T follicular helper cell (primary cell): ENCODE measurements at regions not wholly inside any gene's neighbourhood (a gene's known extent, or its start where the extent isn't known, plus 50 kb on each side); places are given as distances from the start of the nearest gene placed in this dataset.

ENCODE experiments used
- DNase-seq: peaks from one replicate; pipeline ENCODE4 v3.0.0-alpha.2; 2020; ENCODE audit warnings: low read depth

- DNase-seq, result peak; percentile 22
These were observed 120.9 kb downstream of the SAMMSON start for GRCh38 chr3:70120357-70120966.

- no peak for DNase-seq
These were observed 127.7 kb downstream of the SAMMSON start for GRCh38 chr3:70127192-70127591.

DNA sequence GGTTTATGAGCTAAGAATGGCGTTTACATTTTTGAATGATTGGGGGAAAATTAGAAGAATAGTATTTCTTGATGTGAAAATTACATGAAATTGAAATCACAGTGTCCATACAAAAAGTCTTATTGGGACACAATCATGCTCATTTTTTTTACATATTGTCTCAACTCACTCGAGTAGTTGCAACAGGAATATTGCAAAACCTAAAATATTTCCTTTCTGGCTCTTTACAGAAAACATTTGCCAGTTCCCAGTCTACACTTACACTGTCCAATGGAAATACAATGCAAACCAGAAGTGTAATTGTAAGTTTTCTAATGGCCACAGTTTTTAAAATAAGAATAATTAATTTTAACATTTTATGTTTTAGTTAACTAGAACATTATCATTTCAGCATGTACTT is 137.8 kb downstream of the SAMMSON start:
- DNase-seq, result no peak

DNA sequence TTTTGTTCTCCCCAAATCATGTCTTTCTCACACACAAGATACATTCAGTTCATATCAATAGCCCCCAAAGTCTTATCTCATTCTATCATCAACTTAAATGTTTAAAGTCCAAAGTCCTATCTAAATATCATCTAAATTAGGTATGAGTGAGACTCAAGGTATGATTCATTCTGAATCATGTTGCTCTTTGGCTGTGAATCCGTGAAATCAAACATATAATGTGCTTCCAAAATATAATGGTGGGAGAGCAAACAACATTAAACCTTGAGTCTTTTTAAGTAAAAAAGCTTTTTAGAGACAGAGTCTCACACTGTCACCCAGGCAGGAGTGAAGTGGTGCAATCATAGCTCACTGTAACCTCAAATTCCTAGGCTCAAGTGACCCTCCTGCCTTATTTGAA is 139.1 kb downstream of the SAMMSON start:
- DNase-seq, result no peak
